ENCODE measurements at regions not wholly inside any gene's neighbourhood (a gene's known extent, or its start where the extent isn't known, plus 50 kb on each side); places are given as distances from the start of the nearest gene placed in this dataset.

DNA sequence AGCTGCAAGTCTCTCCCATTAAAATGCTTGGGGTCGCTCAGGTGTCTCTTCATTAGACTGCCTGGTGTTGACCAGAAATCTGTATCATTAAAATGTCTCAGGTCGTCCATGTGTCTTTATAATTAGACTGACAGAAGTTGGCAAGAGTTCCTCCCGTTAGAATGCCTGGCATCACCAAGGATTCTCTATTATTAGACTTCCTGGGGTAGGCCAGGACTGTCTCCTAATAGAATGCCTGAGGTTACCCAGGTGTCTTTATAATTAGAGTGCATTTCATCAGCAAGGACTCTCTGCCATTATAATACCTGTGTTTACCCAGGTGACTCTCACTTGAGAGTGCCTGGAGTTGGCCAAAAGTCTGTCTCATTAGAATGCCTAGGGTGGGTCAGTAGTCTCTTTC lies 1537.2 kb downstream of the UQCRFS1 start:
- WGBS (ENCODE audit: insufficient coverage, insufficient replicate concordance, low lambda C conversion rate, missing lambda C conversion rate), result 7% methylated on average over 3 of the region's 3 CpGs
- no peak for ATAC-seq
- FAIRE-seq, result no peak
- H3K9ac ChIP-seq (ENCODE audit: control insufficient read depth, insufficient read depth, low read length), result no peak overlapping the region
- H3K27me3 ChIP-seq (replicated peaks in 1 of 2; ENCODE audit: control insufficient read depth in 2 of 2, insufficient read depth in 2 of 2, low read length in 1 of 2), result no peaks in the 10 kb centered on the region
- ChIA-PET SMC1A (ENCODE audit: uncharacterized antibody, unreplicated experiment) (no interaction called here), CTCF (no interaction called here), RAD21 (ENCODE audit: unreplicated experiment) (no interaction called here), POLR2A (no interaction called here)
- no peaks in the 10 kb centered on the region for H3K79me2 ChIP-seq (ENCODE audit: control insufficient read depth, insufficient read depth, low read length)
- intact Hi-C loops (cut with micrococcal nuclease; ENCODE audit: unreplicated experiment), result no loop called here
- no peak overlapping the region for H3K4me2 ChIP-seq (ENCODE audit: control insufficient read depth, insufficient read depth)
- no peak for DNase-seq (ENCODE audit: low read depth, low spot score)
- H3K4me1 ChIP-seq (ENCODE audit: control insufficient read depth, insufficient read depth, low read length), result no peaks in the 10 kb centered on the region
- H4K20me1 ChIP-seq (ENCODE audit: control insufficient read depth, insufficient read depth), result no peaks in the 10 kb centered on the region
- no peak overlapping the region for H2AFZ ChIP-seq (ENCODE audit: control insufficient read depth, low read depth, low read length)
- no peaks in the 10 kb centered on the region for H3K36me3 ChIP-seq (ENCODE audit: control insufficient read depth in 2 of 2, insufficient read depth in 2 of 2, low read length in 1 of 2)
- no peak overlapping the region for H3K27ac ChIP-seq (ENCODE audit: control insufficient read depth, insufficient read depth)
- BruUV-seq (replicated peaks), result no TSS peak
- in situ Hi-C loops (cut with MboI), result no loop called here
- no peaks in the 10 kb centered on the region; the same call in 2 of the 3 replicates for H3K9me3 ChIP-seq (replicated peaks; ENCODE audit: control insufficient read depth, insufficient read depth, low read length)
- no peak overlapping the region for H3K4me3 ChIP-seq
- no peak for TF ChIP-seq CUX1 (IDR thresholded peaks at IDR 0.05; ENCODE audit: insufficient replicate concordance, low read depth, low read length)
- no peak for TF ChIP-seq CEBPB (IDR thresholded peaks at IDR 0.05; ENCODE audit: borderline replicate concordance in 1 of 2, low read depth in 2 of 2, low read length in 2 of 2)
- no peak for TF ChIP-seq ZNF384 (IDR thresholded peaks at IDR 0.05; ENCODE audit: borderline replicate concordance, low read depth, low read length)
- no peak for TF ChIP-seq NKRF (conservative IDR thresholded peaks at IDR 0.05)
- no peak for TF ChIP-seq STAT1 (conservative IDR thresholded peaks at IDR 0.05)
- no peak for TF ChIP-seq IRF5 (IDR thresholded peaks at IDR 0.05; ENCODE audit: borderline replicate concordance)
- TF ChIP-seq, protein P1, sequence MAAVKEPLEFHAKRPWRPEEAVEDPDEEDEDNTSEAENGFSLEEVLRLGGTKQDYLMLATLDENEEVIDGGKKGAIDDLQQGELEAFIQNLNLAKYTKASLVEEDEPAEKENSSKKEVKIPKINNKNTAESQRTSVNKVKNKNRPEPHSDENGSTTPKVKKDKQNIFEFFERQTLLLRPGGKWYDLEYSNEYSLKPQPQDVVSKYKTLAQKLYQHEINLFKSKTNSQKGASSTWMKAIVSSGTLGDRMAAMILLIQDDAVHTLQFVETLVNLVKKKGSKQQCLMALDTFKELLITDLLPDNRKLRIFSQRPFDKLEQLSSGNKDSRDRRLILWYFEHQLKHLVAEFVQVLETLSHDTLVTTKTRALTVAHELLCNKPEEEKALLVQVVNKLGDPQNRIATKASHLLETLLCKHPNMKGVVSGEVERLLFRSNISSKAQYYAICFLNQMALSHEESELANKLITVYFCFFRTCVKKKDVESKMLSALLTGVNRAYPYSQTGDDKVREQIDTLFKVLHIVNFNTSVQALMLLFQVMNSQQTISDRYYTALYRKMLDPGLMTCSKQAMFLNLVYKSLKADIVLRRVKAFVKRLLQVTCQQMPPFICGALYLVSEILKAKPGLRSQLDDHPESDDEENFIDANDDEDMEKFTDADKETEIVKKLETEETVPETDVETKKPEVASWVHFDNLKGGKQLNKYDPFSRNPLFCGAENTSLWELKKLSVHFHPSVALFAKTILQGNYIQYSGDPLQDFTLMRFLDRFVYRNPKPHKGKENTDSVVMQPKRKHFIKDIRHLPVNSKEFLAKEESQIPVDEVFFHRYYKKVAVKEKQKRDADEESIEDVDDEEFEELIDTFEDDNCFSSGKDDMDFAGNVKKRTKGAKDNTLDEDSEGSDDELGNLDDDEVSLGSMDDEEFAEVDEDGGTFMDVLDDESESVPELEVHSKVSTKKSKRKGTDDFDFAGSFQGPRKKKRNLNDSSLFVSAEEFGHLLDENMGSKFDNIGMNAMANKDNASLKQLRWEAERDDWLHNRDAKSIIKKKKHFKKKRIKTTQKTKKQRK (IDR thresholded peaks at IDR 0.05; ENCODE audit: low read depth, low read length), result no peak
- TF ChIP-seq POLR2AphosphoS2 (IDR thresholded peaks at IDR 0.05; ENCODE audit: low read depth, low read length), result no peak
- TF ChIP-seq MEF2B (IDR thresholded peaks at IDR 0.05; ENCODE audit: partially characterized antibody, poor library complexity, severe bottlenecking), result no peak
- TF ChIP-seq RB1 (IDR thresholded peaks at IDR 0.05; ENCODE audit: borderline replicate concordance), result no peak
- TF ChIP-seq IRF4 (IDR thresholded peaks at IDR 0.05; ENCODE audit: low read depth, low read length), result no peak
- no peak for TF ChIP-seq SIN3A (IDR thresholded peaks at IDR 0.05; ENCODE audit: low read depth, low read length)
- no peak for TF ChIP-seq JUND (IDR thresholded peaks at IDR 0.05; ENCODE audit: low read depth, low read length)
